ENCODE measurements at regions not wholly inside any gene's neighbourhood (a gene's known extent, or its start where the extent isn't known, plus 50 kb on each side); places are given as distances from the start of the nearest gene placed in this dataset.

GRCh38 chr3:117763561-117763960, 1054.0 kb downstream of the TUSC7 start:
- TF ChIP-seq REST (IDR thresholded peaks at IDR 0.05; ENCODE audit: insufficient read depth in 1 of 2, low read depth in 2 of 2, low read length in 2 of 2) (no peak), SIN3A (IDR thresholded peaks at IDR 0.05; ENCODE audit: borderline replicate concordance, insufficient read depth, low read length) (no peak), POLR2AphosphoS5 (IDR thresholded peaks at IDR 0.05; ENCODE audit: low read depth, low read length) (no peak), TAF1 (IDR thresholded peaks at IDR 0.05; ENCODE audit: borderline replicate concordance, insufficient read depth, low read length) (no peak)

All from PFSK-1 (cell line).